ENCODE measurements at regions not wholly inside any gene's neighbourhood (a gene's known extent, or its start where the extent isn't known, plus 50 kb on each side); places are given as distances from the start of the nearest gene placed in this dataset.

- H3K4me1 Mint-ChIP-seq, result peaks cover 5% of the 10 kb centered on the region
- TF ChIP-seq CTCF (IDR thresholded peaks at IDR 0.05; ENCODE audit: unreplicated experiment in 3 of 3), result no peak
- H3K36me3 Mint-ChIP-seq (ENCODE audit: low read depth), result no peaks in the 10 kb centered on the region
- H3K27me3 Mint-ChIP-seq (ENCODE audit: low read depth), result no peaks in the 10 kb centered on the region
- H3K9me3 Mint-ChIP-seq, result no peaks in the 10 kb centered on the region
- H3K4me3 Mint-ChIP-seq, result no peak overlapping the region
- H3K27ac Mint-ChIP-seq, result no peak overlapping the region
These were observed 542.3 kb downstream of the METTL4 start for GRCh38 chr18:2028986-2029385.

- peaks cover 5% of the 10 kb centered on the region for H3K4me1 Mint-ChIP-seq
- no peak overlapping the region for H3K27ac Mint-ChIP-seq
- no peaks in the 10 kb centered on the region for H3K36me3 Mint-ChIP-seq (ENCODE audit: low read depth)
- H3K27me3 Mint-ChIP-seq (ENCODE audit: low read depth), result no peaks in the 10 kb centered on the region
- H3K4me3 Mint-ChIP-seq, result no peak overlapping the region
- TF ChIP-seq CTCF (IDR thresholded peaks at IDR 0.05; ENCODE audit: unreplicated experiment in 3 of 3), result no peak
- no peaks in the 10 kb centered on the region for H3K9me3 Mint-ChIP-seq
These were observed 540.7 kb downstream of the METTL4 start for GRCh38 chr18:2030647-2031046.

- H3K36me3 Mint-ChIP-seq (ENCODE audit: low read depth), result no peaks in the 10 kb centered on the region
- peaks cover 5% of the 10 kb centered on the region for H3K4me1 Mint-ChIP-seq
- no peak for TF ChIP-seq CTCF (IDR thresholded peaks at IDR 0.05; ENCODE audit: unreplicated experiment in 3 of 3)
- H3K27ac Mint-ChIP-seq, result no peak overlapping the region
- no peaks in the 10 kb centered on the region for H3K9me3 Mint-ChIP-seq
- H3K4me3 Mint-ChIP-seq, result no peak overlapping the region
- no peaks in the 10 kb centered on the region for H3K27me3 Mint-ChIP-seq (ENCODE audit: low read depth)
These were observed 539.3 kb downstream of the METTL4 start for GRCh38 chr18:2032036-2032435.

- Mint-ChIP-seq H3K4me1 (peaks cover 5% of the 10 kb centered on the region), H3K27ac (no peak overlapping the region), H3K27me3 (ENCODE audit: low read depth) (no peaks in the 10 kb centered on the region), H3K9me3 (no peaks in the 10 kb centered on the region), H3K36me3 (ENCODE audit: low read depth) (no peaks in the 10 kb centered on the region), H3K4me3 (no peak overlapping the region)
- TF ChIP-seq CTCF (IDR thresholded peaks at IDR 0.05; ENCODE audit: unreplicated experiment in 3 of 3), result no peak
These were observed 536.2 kb downstream of the METTL4 start for GRCh38 chr18:2035056-2035455.

- Mint-ChIP-seq H3K27me3 (ENCODE audit: low read depth) (no peaks in the 10 kb centered on the region), H3K27ac (no peak overlapping the region), H3K4me3 (no peak overlapping the region), H3K9me3 (no peaks in the 10 kb centered on the region), H3K4me1 (peaks cover 5% of the 10 kb centered on the region), H3K36me3 (ENCODE audit: low read depth) (no peaks in the 10 kb centered on the region)
- no peak for TF ChIP-seq CTCF (IDR thresholded peaks at IDR 0.05; ENCODE audit: unreplicated experiment in 3 of 3)
These were observed 535.2 kb downstream of the METTL4 start for GRCh38 chr18:2036086-2036485.

GRCh38 chr18:2040279-2040678 is 531.0 kb downstream of the METTL4 start:
- Mint-ChIP-seq H3K9me3 (no peaks in the 10 kb centered on the region), H3K27me3 (ENCODE audit: low read depth) (no peaks in the 10 kb centered on the region), H3K4me1 (no peaks in the 10 kb centered on the region), H3K36me3 (ENCODE audit: low read depth) (no peaks in the 10 kb centered on the region), H3K27ac (no peak overlapping the region), H3K4me3 (no peak overlapping the region)
- TF ChIP-seq CTCF (IDR thresholded peaks at IDR 0.05; ENCODE audit: unreplicated experiment in 3 of 3), result no peak

Measured in nephron (organoid).